ENCODE measurements at regions not wholly inside any gene's neighbourhood (a gene's known extent, or its start where the extent isn't known, plus 50 kb on each side); places are given as distances from the start of the nearest gene placed in this dataset.
A peak's percentile ranks its signal among the peaks of the same experiment; 100 is the strongest.

- H3K4me3 ChIP-seq (ENCODE audit: low read depth, low read length) = no peak overlapping the region
- TF ChIP-seq CTCF (IDR thresholded peaks at IDR 0.05; ENCODE audit: borderline replicate concordance, insufficient read depth, low read depth, low read length) = no peak
Observed at GRCh38 chr2:219726916-219727315, 99.5 kb downstream of the SLC4A3 start.

DNA sequence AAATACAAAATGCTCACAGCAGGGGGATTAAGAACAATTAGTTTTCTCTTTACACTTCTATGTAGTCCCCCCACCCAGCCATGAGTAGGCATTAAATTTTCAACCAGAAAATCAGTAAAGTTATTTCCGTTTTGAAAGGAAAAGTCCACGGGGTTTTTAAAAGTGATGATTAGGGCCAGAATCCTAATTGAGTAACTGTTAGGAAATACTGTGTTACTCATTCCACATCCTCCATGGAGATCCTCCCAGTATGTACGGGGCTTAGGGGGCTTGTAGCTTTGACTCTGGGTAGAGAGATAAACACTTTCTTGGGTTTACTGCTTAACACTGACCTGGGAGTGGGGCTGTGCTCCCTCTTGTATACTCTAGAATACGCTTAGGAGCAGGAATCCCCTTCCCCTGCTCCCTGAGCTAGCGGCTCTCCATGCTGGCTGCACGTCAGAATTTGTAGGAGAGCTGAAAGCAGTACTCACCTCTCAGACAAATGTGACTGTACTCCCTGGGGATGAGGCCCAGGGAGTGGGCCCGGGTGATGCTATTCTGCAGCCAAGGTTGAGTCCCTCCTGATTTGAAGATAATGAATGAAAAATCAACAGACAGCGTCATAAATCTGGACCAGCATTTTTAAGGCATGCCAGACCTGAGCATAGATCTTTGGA lies 100.5 kb downstream of the SLC4A3 start:
- TF ChIP-seq CTCF (IDR thresholded peaks at IDR 0.05; ENCODE audit: borderline replicate concordance, insufficient read depth, low read depth, low read length) = no peak

DNA sequence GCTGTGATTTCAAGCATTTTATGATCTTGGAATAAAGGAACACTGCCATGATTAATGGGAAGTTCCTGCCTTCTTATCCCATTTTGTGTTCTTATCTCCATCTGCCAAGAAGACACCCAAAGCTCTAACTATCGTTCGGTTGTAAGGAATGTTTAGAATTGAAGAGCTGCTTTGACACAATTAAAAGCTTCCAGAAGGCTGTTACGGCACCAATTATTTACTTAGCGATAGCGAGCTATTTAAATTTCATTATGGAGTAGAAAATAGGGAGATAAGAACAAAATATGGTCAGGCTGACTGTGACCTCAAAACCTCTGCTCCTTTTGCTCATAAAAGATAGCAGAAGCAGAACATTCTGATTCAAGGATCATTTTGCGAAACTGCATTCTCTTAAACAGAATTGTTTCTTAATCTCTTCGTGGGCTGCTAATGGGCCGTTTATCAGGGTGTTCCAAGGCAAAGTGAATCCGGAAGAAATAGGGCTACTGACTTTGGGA lies 101.6 kb downstream of the SLC4A3 start:
- no peak overlapping the region for H3K4me3 ChIP-seq (ENCODE audit: low read depth, low read length)
- no peak for TF ChIP-seq CTCF (IDR thresholded peaks at IDR 0.05; ENCODE audit: borderline replicate concordance, insufficient read depth, low read depth, low read length)

More for the DNA sequence above, 100.5 kb downstream of the SLC4A3 start:
- H3K4me3 ChIP-seq (ENCODE audit: low read depth, low read length) = no peak overlapping the region

- no peak for TF ChIP-seq CTCF (IDR thresholded peaks at IDR 0.05; ENCODE audit: borderline replicate concordance, insufficient read depth, low read depth, low read length)
Observed at GRCh38 chr2:219731173-219731572, 103.7 kb downstream of the SLC4A3 start.

DNA sequence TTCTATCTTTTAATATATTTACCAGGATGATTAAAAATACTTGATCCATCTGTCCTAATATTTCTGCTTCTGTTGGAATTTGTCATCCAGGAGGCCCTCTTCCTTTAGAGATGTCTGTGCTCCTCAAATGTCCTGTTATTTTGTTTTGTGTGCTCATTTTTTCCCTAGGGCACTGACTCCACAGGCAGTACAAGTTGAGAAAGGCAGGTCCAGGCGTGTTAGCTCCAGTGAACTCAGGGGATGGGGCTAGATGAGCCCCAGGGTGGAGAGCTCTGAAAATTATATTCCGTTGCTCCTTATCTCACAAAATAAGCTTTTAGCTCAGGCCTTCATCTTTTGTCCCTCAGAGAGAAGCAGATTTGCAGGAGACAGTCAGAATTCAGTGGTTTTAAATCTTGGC lies 105.7 kb downstream of the SLC4A3 start:
- H3K4me3 ChIP-seq (ENCODE audit: low read depth, low read length) = no peak overlapping the region
- TF ChIP-seq CTCF (IDR thresholded peaks at IDR 0.05; ENCODE audit: borderline replicate concordance, insufficient read depth, low read depth, low read length) = no peak

More at GRCh38 chr2:219731173-219731572, 103.7 kb downstream of the SLC4A3 start:
- no peak overlapping the region for H3K4me3 ChIP-seq (ENCODE audit: low read depth, low read length)

GRCh38 chr2:219733746-219734145 lies 106.3 kb downstream of the SLC4A3 start:
- no peak for TF ChIP-seq CTCF (IDR thresholded peaks at IDR 0.05; ENCODE audit: borderline replicate concordance, insufficient read depth, low read depth, low read length)
- no peak overlapping the region for H3K4me3 ChIP-seq (ENCODE audit: low read depth, low read length)

DNA sequence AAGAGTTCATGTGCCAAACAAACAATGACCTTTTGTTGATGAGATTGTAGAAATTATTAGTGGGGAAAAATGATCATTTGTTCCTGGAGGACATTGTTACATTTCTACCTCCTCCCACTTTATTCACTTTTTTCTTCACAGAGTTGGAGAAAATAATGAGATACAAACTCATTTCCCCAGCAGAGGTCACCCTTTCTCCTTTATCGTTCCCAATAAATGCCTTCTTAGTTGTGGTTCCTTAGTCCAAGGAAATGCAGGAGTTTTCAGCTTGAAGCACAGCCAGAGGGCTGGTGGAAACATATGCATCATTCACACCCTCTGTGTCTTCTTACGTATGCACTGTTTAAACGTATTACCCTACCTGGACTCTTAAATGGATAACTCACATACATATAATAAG lies 108.8 kb downstream of the SLC4A3 start:
- H3K4me3 ChIP-seq (ENCODE audit: low read depth, low read length) = no peak overlapping the region
- 0 out of 2 replicates have a peak, but pooled peaks have one; percentile 7 for TF ChIP-seq CTCF (IDR thresholded peaks at IDR 0.05; ENCODE audit: borderline replicate concordance, insufficient read depth, low read depth, low read length)

Data from GM12875 (cell line).